Left colon (tissue), 2 donors: ENCODE measurements at regions not wholly inside any gene's neighbourhood (a gene's known extent, or its start where the extent isn't known, plus 50 kb on each side); places are given as distances from the start of the nearest gene placed in this dataset.
"Not testable (repeated sequence)": the region's sequence is repeated elsewhere in the genome, so short reads cannot be mapped to it uniquely, and the experiment has no call there.

Experiments used
- ATAC-seq: fragments of 200-7000 bp; cut with Tn5 transposase; one replicate; pipeline ENCODE4 v1.9.1; 2020; ENCODE audit warnings: mild to moderate bottlenecking, moderate library complexity
- DNase-seq, 2 donors: peaks; one replicate each; pipeline ENCODE4 v3.0.0-alpha.2; 2020
- intact Hi-C, 2 donors: fragments of 100-400 bp; cut with DNase I in 1 of 2; cut with micrococcal nuclease in 1 of 2; formaldehyde crosslinking; loops; one replicate each; pipeline versions ENCODE4 v1.11.2 to v1.14.0; 2022; cut with DNase I, micrococcal nuclease
- donor health status: DM: no; HTN: no; CAD: no.
- donor health status: DM: yes; HTN: yes; CAD: no.

- intact Hi-C loops = no loop called here
- ATAC-seq (no peak), DNase-seq (no peak)
Measured at GRCh38 chr4:10226756-10227155, 110.2 kb upstream of the WDR1 start.

GRCh38 chr4:10225096-10225495 lies 108.5 kb upstream of the WDR1 start:
- intact Hi-C loops = no loop called here
- DNase-seq = no peak
- no peak for ATAC-seq

- no peak for DNase-seq
- intact Hi-C loops = no loop called here
- no peak for ATAC-seq
Measured at GRCh38 chr4:10223782-10224181, 107.2 kb upstream of the WDR1 start.

- ATAC-seq, DNase-seq, intact Hi-C loops: not testable (repeated sequence)
Measured at GRCh38 chr4:10213481-10213880, 96.9 kb upstream of the WDR1 start.

GRCh38 chr4:10212901-10213300 lies 96.3 kb upstream of the WDR1 start:
- DNase-seq = no peak
- intact Hi-C loops = no loop called here
- no peak for ATAC-seq

- ATAC-seq (no peak), DNase-seq (no peak)
- intact Hi-C loops = no loop called here
Measured at GRCh38 chr4:10212400-10212799, 95.8 kb upstream of the WDR1 start.

GRCh38 chr4:10207116-10207515 lies 90.5 kb upstream of the WDR1 start:
- DNase-seq (no peak), ATAC-seq (no peak)
- intact Hi-C loops = no loop called here

GRCh38 chr4:10205223-10205622 lies 88.6 kb upstream of the WDR1 start:
- no peak for DNase-seq
- intact Hi-C loops = no loop called here
- ATAC-seq = peak; percentile 34

- ATAC-seq (no peak), DNase-seq (no peak)
- intact Hi-C loops = no loop called here
Measured at GRCh38 chr4:10204401-10205058, 87.9 kb upstream of the WDR1 start.

- DNase-seq (no peak), ATAC-seq (no peak)
- intact Hi-C loops = no loop called here
Measured at GRCh38 chr4:10203851-10204250, 87.3 kb upstream of the WDR1 start.

GRCh38 chr4:10201381-10202223 lies 85.0 kb upstream of the WDR1 start:
- ATAC-seq (no peak), DNase-seq (no peak)
- intact Hi-C loops = no loop called here

- ATAC-seq (no peak), DNase-seq (no peak)
- intact Hi-C loops = no loop called here
Measured at GRCh38 chr4:10200869-10201268, 84.3 kb upstream of the WDR1 start.

- ATAC-seq (no peak), DNase-seq (no peak)
- intact Hi-C loops = no loop called here
Measured at GRCh38 chr4:10198365-10198764, 81.8 kb upstream of the WDR1 start.

- intact Hi-C loops = no loop called here
- no peak for DNase-seq
- no peak for ATAC-seq
Measured at GRCh38 chr4:10197952-10198351, 81.4 kb upstream of the WDR1 start.

GRCh38 chr4:10196191-10196590 lies 79.6 kb upstream of the WDR1 start:
- ATAC-seq (no peak), DNase-seq (no peak)
- intact Hi-C loops = no loop called here

- intact Hi-C loops = no loop called here
- ATAC-seq (no peak), DNase-seq (no peak)
Measured at GRCh38 chr4:10192331-10192730, 75.7 kb upstream of the WDR1 start.

- intact Hi-C loops = no loop called here
- no peak for ATAC-seq
- no peak for DNase-seq
Measured at GRCh38 chr4:10188400-10189004, 71.9 kb upstream of the WDR1 start.

- ATAC-seq (peak; percentile 45), DNase-seq (no peak)
- intact Hi-C loops = no loop called here
Measured at GRCh38 chr4:10186228-10187214, 69.9 kb upstream of the WDR1 start.
